Suppressor macrophage (primary cell): ENCODE measurements at regions not wholly inside any gene's neighbourhood (a gene's known extent, or its start where the extent isn't known, plus 50 kb on each side); places are given as distances from the start of the nearest gene placed in this dataset.
A peak's percentile ranks its signal among the peaks of the same experiment; 100 is the strongest.

Experiments used
- DNase-seq, 4 experiments: peaks; one replicate each; pipeline ENCODE4 v3.0.0-alpha.2; 2020 to 2022

GRCh38 chr7:121002-121785 is 71.2 kb upstream of the FAM20C start:
- DNase-seq, result no peak

- DNase-seq, result no peak
These were observed 69.1 kb upstream of the FAM20C start for GRCh38 chr7:123237-123636.

GRCh38 chr7:124130-124949 is 68.0 kb upstream of the FAM20C start:
- DNase-seq, result no peak

- no peak for DNase-seq
These were observed 67.3 kb upstream of the FAM20C start for GRCh38 chr7:125061-125475.

- peak in 3 of 4 experiments; percentile 33 to 57 (median 36) for DNase-seq
These were observed 66.7 kb upstream of the FAM20C start for GRCh38 chr7:125661-126060.

GRCh38 chr7:126368-126767 is 66.0 kb upstream of the FAM20C start:
- no peak for DNase-seq

GRCh38 chr7:127064-127598 is 65.2 kb upstream of the FAM20C start:
- no peak for DNase-seq

GRCh38 chr7:128171-129080 is 63.9 kb upstream of the FAM20C start:
- peak in 3 of 4 experiments; percentile 44 to 65 (median 60) for DNase-seq

- DNase-seq, result peak; percentile 72 to 91 (median 86)
These were observed 62.8 kb upstream of the FAM20C start for GRCh38 chr7:129366-130221.

- peak in 1 of 4 experiments; percentile 0 for DNase-seq
These were observed 62.2 kb upstream of the FAM20C start for GRCh38 chr7:130222-130572.

GRCh38 chr7:130875-131780 is 61.2 kb upstream of the FAM20C start:
- peak in 1 of 4 experiments; percentile 0 for DNase-seq

- peak; percentile 81 to 91 (median 89) for DNase-seq
These were observed 60.4 kb upstream of the FAM20C start for GRCh38 chr7:131781-132482.

GRCh38 chr7:132899-133298 is 59.5 kb upstream of the FAM20C start:
- no peak for DNase-seq

GRCh38 chr7:133470-133869 is 58.9 kb upstream of the FAM20C start:
- DNase-seq, result peak; percentile 62 to 83 (median 78)

- peak in 2 of 4 experiments; percentile 0 for DNase-seq
These were observed 58.3 kb upstream of the FAM20C start for GRCh38 chr7:134029-134428.

- peak in 1 of 4 experiments; percentile 0 for DNase-seq
These were observed 57.7 kb upstream of the FAM20C start for GRCh38 chr7:134561-135256.

- DNase-seq, result peak in 1 of 4 experiments; percentile 0
These were observed 57.1 kb upstream of the FAM20C start for GRCh38 chr7:135257-135653.

- peak; percentile 29 to 55 (median 38) for DNase-seq
These were observed 56.4 kb upstream of the FAM20C start for GRCh38 chr7:135731-136645.
